K562 (cell line): ENCODE measurements at regions not wholly inside any gene's neighbourhood (a gene's known extent, or its start where the extent isn't known, plus 50 kb on each side); places are given as distances from the start of the nearest gene placed in this dataset.
"Not testable (repeated sequence)": the region's sequence is repeated elsewhere in the genome, so short reads cannot be mapped to it uniquely, and the experiment has no call there.

ENCODE experiments used
- ATAC-seq: fragments of 200-7000 bp; cut with Tn5 transposase; 3 replicates; pipeline ENCODE4 v1.9.1; 2020; ENCODE audit warnings: moderate library complexity
- BruUV-seq: library from RNA; stranded (reverse); fragments of 400-500 nt; replicated peaks from 2 replicates; lab custom pipeline; 2021; lab: Mats Ljungman, UMichigan
- CTCF ChIA-PET: fragments of 300-600 bp; formaldehyde crosslinking; extraction: SDS; loops from one replicate; lab custom pipeline; 2021; ENCODE audit warnings: low intra/inter-chr PET ratio; lab: Yijun Ruan, JAX
- POLR2A ChIA-PET: fragments of 300-600, 350-650 bp; sonication (Branson Sonifier 250); formaldehyde crosslinking; extraction: SDS; loops from one replicate; lab custom pipeline; 2021; ENCODE audit warnings: antibody characterized with exemption, inconsistent platforms; lab: Yijun Ruan, JAX
- DNase-seq, 4 experiments: peaks; one replicate each; pipeline versions ENCODE4 v3.0.0 to v3.0.0-alpha.2; 2011 to 2018; ENCODE audit warnings: low spot score in 3 of 4, mixed read lengths in 3 of 4; ENCODE audit errors: extremely low read depth in 1 of 4
- FAIRE-seq: peaks from 2 replicates; lab custom pipeline; 2011; peaks lifted over from hg19 to GRCh38; lab: Jason Lieb, UNC
- H2AFZ ChIP-seq: 2 replicates; pipeline ENCODE4 v1.6.0; 2011; ENCODE audit warnings: low read depth, low read length, control low read depth, inconsistent platforms
- H3K27ac ChIP-seq: fragments of 200-600 bp; 3 replicates; pipeline ENCODE4 v1.8.0; 2011; ENCODE audit warnings: low read depth, mild to moderate bottlenecking, control low read depth, inconsistent platforms, low read length, moderate library complexity, mixed read lengths; ENCODE audit errors: extremely low read depth
- H3K27me3 ChIP-seq, 2 experiments: fragments of 300-600 bp in 1 of 2; 2 replicates in 1 of 2; 3 replicates in 1 of 2; pipeline versions ENCODE4 v1.6.0 to v1.8.0; 2011; ENCODE audit warnings: inconsistent platforms in 2 of 2, low read length in 2 of 2, mild to moderate bottlenecking in 1 of 2, mixed read lengths in 1 of 2, moderate library complexity in 1 of 2; ENCODE audit not compliant: control insufficient read depth in 2 of 2, insufficient read depth in 2 of 2
- H3K36me3 ChIP-seq: fragments of 300-600 bp; 3 replicates; pipeline ENCODE4 v1.8.0; 2011; ENCODE audit warnings: mild to moderate bottlenecking, low read length, inconsistent platforms; ENCODE audit not compliant: control insufficient read depth, insufficient read depth
- H3K4me1 ChIP-seq, 2 experiments: fragments of 200-600 bp in 1 of 2; replicated peaks in 1 of 2; 2 replicates in 1 of 2; 3 replicates in 1 of 2; pipeline versions ENCODE4 v1.5.1 to v1.8.0; 2011; ENCODE audit warnings: inconsistent platforms in 2 of 2, low read length in 2 of 2, mild to moderate bottlenecking in 1 of 2, mixed read lengths in 1 of 2, moderate library complexity in 1 of 2; ENCODE audit not compliant: control insufficient read depth in 2 of 2, insufficient read depth in 2 of 2
- H3K4me2 ChIP-seq: 2 replicates; pipeline ENCODE4 v1.6.1; 2011; ENCODE audit warnings: low read length, control low read depth, inconsistent platforms, mixed read lengths; ENCODE audit not compliant: insufficient read depth
- H3K4me3 ChIP-seq: fragments of 200-600 bp; sonication (generic), shearing (Covaris generic); 2 replicates; pipeline ENCODE4 v1.5.1; 2016; ENCODE audit warnings: control low read depth, inconsistent platforms
- H3K79me2 ChIP-seq: fragments of 200-600 bp; 3 replicates; pipeline ENCODE4 v1.8.0; 2011; ENCODE audit warnings: low read length, inconsistent platforms; ENCODE audit not compliant: control insufficient read depth, insufficient read depth
- H3K9ac ChIP-seq, 2 experiments: 2 replicates each; pipeline versions ENCODE4 v1.6.0 to v1.6.1; 2011; ENCODE audit warnings: low read depth in 2 of 2, low read length in 2 of 2, control low read depth in 1 of 2, inconsistent platforms in 1 of 2, mild to moderate bottlenecking in 1 of 2, mixed read lengths in 1 of 2; ENCODE audit not compliant: insufficient read depth in 1 of 2
- H3K9me1 ChIP-seq: one replicate; pipeline ENCODE4 v1.6.0; 2011; ENCODE audit warnings: inconsistent platforms, mild to moderate bottlenecking, low read length, moderate library complexity; ENCODE audit not compliant: control insufficient read depth, insufficient read depth
- H3K9me3 ChIP-seq: replicated peaks from 2 replicates; pipeline ENCODE4 v1.5.1; 2011; ENCODE audit warnings: low read depth, low read length, inconsistent platforms; ENCODE audit not compliant: control insufficient read depth, insufficient read depth
- H4K20me1 ChIP-seq: replicated peaks from 2 replicates; pipeline ENCODE4 v1.6.1; 2011; ENCODE audit warnings: low read length, inconsistent platforms, mixed read lengths; ENCODE audit not compliant: control insufficient read depth, insufficient read depth
- DDX20 ChIP-seq: fragments of 450-650 bp; IDR thresholded peaks from 2 replicates; pipeline ENCODE4 v1.6.1; 2016; ENCODE audit warnings: missing genetic modification characterization, low read depth, mild to moderate bottlenecking, missing compliant biosample characterization, moderate library complexity
- HMBOX1 ChIP-seq: sonication (generic); IDR thresholded peaks from 2 replicates; pipeline ENCODE4 v1.6.1; 2016
- MAFG ChIP-seq: fragments of 450-650 bp; conservative IDR thresholded peaks from 2 replicates; pipeline ENCODE4 v1.6.1; 2016; ENCODE audit warnings: missing genetic modification characterization, missing compliant biosample characterization
- NFYB ChIP-seq: IDR thresholded peaks from 2 replicates; pipeline ENCODE4 v1.6.1; 2011; ENCODE audit warnings: mild to moderate bottlenecking, moderate library complexity; ENCODE audit not compliant: insufficient read length; ENCODE audit errors: extremely low read depth
- NONO ChIP-seq, 2 experiments: fragments of 200-400 bp in 1 of 2; fragments of 450-650 bp in 1 of 2; formaldehyde crosslinking in 1 of 2; IDR thresholded peaks; 2 replicates each; pipeline ENCODE4 v1.6.1; 2017; ENCODE audit warnings: low read depth in 2 of 2, mild to moderate bottlenecking in 2 of 2, moderate library complexity in 2 of 2, low read length in 1 of 2
- TAF7 ChIP-seq: fragments of 450-650 bp; IDR thresholded peaks from 2 replicates; pipeline ENCODE4 v1.6.1; 2016; ENCODE audit warnings: missing genetic modification characterization, missing compliant biosample characterization
- ZNF282 ChIP-seq: sonication (generic); formaldehyde crosslinking; IDR thresholded peaks from 2 replicates; pipeline ENCODE4 v1.8.1; 2023; ENCODE audit warnings: missing genetic modification reagents
- ZNF316 ChIP-seq: fragments of 450-650 bp; IDR thresholded peaks from 2 replicates; pipeline ENCODE4 v1.6.1; 2016
- WGBS: fragments of 100-300 bp; shearing (Covaris generic); methylation state at CpG from one replicate; pipeline ENCODE4 v1.1.6; 2016; ENCODE audit warnings: low coverage, mixed read lengths; ENCODE audit not compliant: insufficient coverage; ENCODE audit errors: missing lambda C conversion rate; 5-methylcytosine and 5-hydroxymethylcytosine counted together
- in situ Hi-C: fragments of 300-500 bp; cut with MboI; formaldehyde crosslinking; loops from 4 replicates; pipeline ENCODE4 v1.15.0; 2018; ENCODE audit warnings: inconsistent platforms, mixed read lengths
- intact Hi-C: fragments of 100-400 bp; cut with micrococcal nuclease; formaldehyde crosslinking; loops from 2 replicates; pipeline ENCODE4 v1.14.2; 2022

- ATAC-seq = no peak
- TF ChIP-seq ZNF316 (peak; percentile 47; the same call in 1 of the 2 replicates), MAFG (0 out of 2 replicates have a peak, but pooled peaks have one; percentile 19), NONO (IDR thresholded peaks at IDR 0.05; ENCODE audit: low read depth in 2 of 2, low read length in 1 of 2) (no peak)
- TF ChIP-seq, all 486 proteins: peak for 2
- H3K4me1 ChIP-seq = no peaks in the 10 kb centered on the region
- no peaks in the 10 kb centered on the region for H3K9me1 ChIP-seq
- CTCF ChIA-PET = no interaction called here
- POLR2A ChIA-PET = no interaction called here
- H4K20me1 ChIP-seq = no peaks in the 10 kb centered on the region
- no peak overlapping the region for H3K4me2 ChIP-seq
- DNase-seq = no peak
- no peaks in the 10 kb centered on the region for H3K27me3 ChIP-seq
- no peaks in the 10 kb centered on the region for H3K79me2 ChIP-seq
- H3K36me3 ChIP-seq = no peaks in the 10 kb centered on the region
- H3K9ac ChIP-seq = no peak overlapping the region
- intact Hi-C loops (no loop called here), in situ Hi-C loops (no loop called here)
- H3K27ac ChIP-seq = no peak overlapping the region
- no TSS peak for BruUV-seq
- no peak overlapping the region for H3K4me3 ChIP-seq
- no peak for FAIRE-seq
- no peaks in the 10 kb centered on the region for H3K9me3 ChIP-seq
- 0% methylated on average over 4 of the region's 4 CpGs for WGBS
- no peak overlapping the region for H2AFZ ChIP-seq
Measured at GRCh38 chr2:199543606-199544172, 86.0 kb upstream of the SATB2 start.

- WGBS = 0% methylated on average over 7 of the region's 7 CpGs
- ChIA-PET CTCF (no interaction called here), POLR2A (interaction anchor here (0.7 kb wide), 1 partner anchor 14 kb away, joined by 3 read pairs; no protein-coding TSS in a partner anchor)
- Histone ChIP-seq H3K79me2 (no peaks in the 10 kb centered on the region), H3K27ac (no peak overlapping the region), H3K36me3 (no peaks in the 10 kb centered on the region), H4K20me1 (no peaks in the 10 kb centered on the region), H3K9me3 (no peaks in the 10 kb centered on the region), H3K4me2 (no peak overlapping the region), H3K4me1 (no peaks in the 10 kb centered on the region), H3K9me1 (no peaks in the 10 kb centered on the region), H3K4me3 (no peak overlapping the region), H2AFZ (no peak overlapping the region), H3K9ac (no peak overlapping the region), H3K27me3 (no peaks in the 10 kb centered on the region)
- FAIRE-seq = no peak
- no TSS peak for BruUV-seq
- no peak for ATAC-seq
- in situ Hi-C loops = no loop called here
- DNase-seq = no peak
- intact Hi-C loops = no loop called here
- TF ChIP-seq ZNF316 (no peak), TAF7 (no peak), HMBOX1 (no peak), NFYB (no peak), DDX20 (no peak), ZNF282 (CRISPR knock-in tag) (no peak)
Measured at GRCh38 chr2:199535445-199536177, 77.9 kb upstream of the SATB2 start.

- H3K4me3 ChIP-seq, H3K4me1 ChIP-seq, H3K9me3 ChIP-seq, H3K4me2 ChIP-seq, DNase-seq, H3K27ac ChIP-seq, POLR2A ChIA-PET, H3K27me3 ChIP-seq, ATAC-seq, H3K9me1 ChIP-seq, in situ Hi-C loops, FAIRE-seq, H3K79me2 ChIP-seq, H3K36me3 ChIP-seq, H4K20me1 ChIP-seq, intact Hi-C loops, H3K9ac ChIP-seq, CTCF ChIA-PET, H2AFZ ChIP-seq, BruUV-seq: not testable (repeated sequence)
- 0% methylated on average over 2 of the region's 3 CpGs for WGBS
Measured at GRCh38 chr2:199533873-199534272, 76.1 kb upstream of the SATB2 start.
